ENCODE measurements at regions not wholly inside any gene's neighbourhood (a gene's known extent, or its start where the extent isn't known, plus 50 kb on each side); places are given as distances from the start of the nearest gene placed in this dataset.

DNA sequence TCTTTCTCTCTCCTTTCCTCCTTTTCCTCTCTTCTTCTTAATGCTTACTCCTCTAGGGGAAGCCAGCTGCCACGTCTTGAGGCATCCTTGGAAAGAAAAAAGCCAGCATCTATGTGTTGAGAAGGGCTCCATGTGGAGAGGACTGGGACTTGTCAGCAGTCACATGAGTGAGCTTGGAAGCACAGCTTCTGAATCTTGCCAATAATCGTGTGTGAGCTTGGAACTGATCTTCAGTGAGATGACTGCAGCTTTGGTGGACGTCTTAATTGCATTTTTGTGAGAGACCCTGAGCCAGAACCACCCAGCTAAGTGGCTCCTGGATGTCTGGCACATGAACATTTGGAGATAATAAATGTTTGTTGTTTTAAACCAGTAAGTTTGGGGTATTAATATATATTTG lies 371.7 kb downstream of the SLITRK2 start:
- TF ChIP-seq, protein P1, sequence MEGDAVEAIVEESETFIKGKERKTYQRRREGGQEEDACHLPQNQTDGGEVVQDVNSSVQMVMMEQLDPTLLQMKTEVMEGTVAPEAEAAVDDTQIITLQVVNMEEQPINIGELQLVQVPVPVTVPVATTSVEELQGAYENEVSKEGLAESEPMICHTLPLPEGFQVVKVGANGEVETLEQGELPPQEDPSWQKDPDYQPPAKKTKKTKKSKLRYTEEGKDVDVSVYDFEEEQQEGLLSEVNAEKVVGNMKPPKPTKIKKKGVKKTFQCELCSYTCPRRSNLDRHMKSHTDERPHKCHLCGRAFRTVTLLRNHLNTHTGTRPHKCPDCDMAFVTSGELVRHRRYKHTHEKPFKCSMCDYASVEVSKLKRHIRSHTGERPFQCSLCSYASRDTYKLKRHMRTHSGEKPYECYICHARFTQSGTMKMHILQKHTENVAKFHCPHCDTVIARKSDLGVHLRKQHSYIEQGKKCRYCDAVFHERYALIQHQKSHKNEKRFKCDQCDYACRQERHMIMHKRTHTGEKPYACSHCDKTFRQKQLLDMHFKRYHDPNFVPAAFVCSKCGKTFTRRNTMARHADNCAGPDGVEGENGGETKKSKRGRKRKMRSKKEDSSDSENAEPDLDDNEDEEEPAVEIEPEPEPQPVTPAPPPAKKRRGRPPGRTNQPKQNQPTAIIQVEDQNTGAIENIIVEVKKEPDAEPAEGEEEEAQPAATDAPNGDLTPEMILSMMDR (IDR thresholded peaks at IDR 0.05 in 4 of 5, conservative IDR thresholded peaks at IDR 0.05 in 1 of 5) = no peak
- no peak for TF ChIP-seq POLR2A (IDR thresholded peaks at IDR 0.05)

Data from gastrocnemius medialis (tissue), 4 donors.